Esophagus muscularis mucosa (tissue), 4 donors: ENCODE measurements at regions not wholly inside any gene's neighbourhood (a gene's known extent, or its start where the extent isn't known, plus 50 kb on each side); places are given as distances from the start of the nearest gene placed in this dataset.

Experiments used
- DNase-seq: peaks from one replicate; pipeline ENCODE4 v3.0.0-alpha.2; 2017; ENCODE audit errors: extremely low spot score
- H3K27ac ChIP-seq, 4 donors: fragments of 200-600 bp; sonication (generic); replicated peaks in 1 of 4; 1 replicate in 3 of 4; 2 replicates in 1 of 4; pipeline ENCODE4 v1.5.1; 2016 to 2019; ENCODE audit warnings: mild to moderate bottlenecking in 1 of 4
- H3K27me3 ChIP-seq, 4 donors: fragments of 200-600 bp; sonication (generic); one replicate each; pipeline versions ENCODE4 v1.5.1 to v1.6.0; 2016 to 2019
- H3K36me3 ChIP-seq, 4 donors: fragments of 200-600 bp; sonication (generic); one replicate each; pipeline ENCODE4 v1.5.1; 2016 to 2019
- H3K4me1 ChIP-seq, 4 donors: fragments of 200-600 bp; sonication (generic); one replicate each; pipeline ENCODE4 v1.5.1; 2016 to 2019
- H3K4me3 ChIP-seq, 4 donors: fragments of 200-600 bp; sonication (generic); 1 replicate in 2 of 4; 2 replicates in 2 of 4; pipeline ENCODE4 v1.5.1; 2016 to 2019; ENCODE audit warnings: mild to moderate bottlenecking in 4 of 4, moderate library complexity in 1 of 4
- H3K9me3 ChIP-seq, 4 donors: fragments of 200-600 bp; sonication (generic); 1 replicate in 3 of 4; 2 replicates in 1 of 4; pipeline ENCODE4 v1.5.1; 2016 to 2019
- EP300 ChIP-seq: sonication (generic); formaldehyde crosslinking; IDR thresholded peaks from one replicate; pipeline ENCODE4 v1.6.1; 2017; ENCODE audit warnings: antibody characterized with exemption
- POLR2A ChIP-seq: fragments of 450-650 bp; IDR thresholded peaks from one replicate; pipeline ENCODE4 v1.6.1; 2017; ENCODE audit warnings: antibody characterized with exemption, moderate library complexity, mild to moderate bottlenecking, low read depth
- POLR2AphosphoS5 ChIP-seq, 2 donors: sonication (generic); formaldehyde crosslinking; IDR thresholded peaks; one replicate each; pipeline ENCODE4 v1.6.1; 2017; ENCODE audit warnings: antibody characterized with exemption in 2 of 2
- WGBS: methylation state at CpG from one replicate; pipeline ENCODE4 v1.1.5; 2018; 5-methylcytosine and 5-hydroxymethylcytosine counted together
- intact Hi-C: fragments of 100-400 bp; cut with DNase I; formaldehyde crosslinking; loops from one replicate; pipeline ENCODE4 v1.15.1; 2023
- TF ChIP-seq, protein P1 (sequence below), 3 experiments: fragments of 200-600 bp in 2 of 3; fragments of 450-650 bp in 1 of 3; sonication (generic) in 2 of 3; IDR thresholded peaks; one replicate each; pipeline ENCODE4 v1.5.1; 2017 to 2019; ENCODE audit warnings: antibody characterized with exemption in 3 of 3, mild to moderate bottlenecking in 2 of 3, moderate library complexity in 1 of 3

- H3K36me3 ChIP-seq = no peaks in the 10 kb centered on the region
- H3K9me3 ChIP-seq = no peaks in the 10 kb centered on the region
- WGBS = 85% methylated on average over 3 of the region's 3 CpGs
- no peak overlapping the region for H3K4me3 ChIP-seq
- H3K4me1 ChIP-seq = peaks cover 5 to 23% (median 20%) of the 10 kb centered on the region in 4 donors
- no peaks in the 10 kb centered on the region for H3K27me3 ChIP-seq
- DNase-seq = no peak
- TF ChIP-seq POLR2AphosphoS5 (IDR thresholded peaks at IDR 0.05) (no peak), POLR2A (no peak), EP300 (no peak)
- TF ChIP-seq, protein P1, sequence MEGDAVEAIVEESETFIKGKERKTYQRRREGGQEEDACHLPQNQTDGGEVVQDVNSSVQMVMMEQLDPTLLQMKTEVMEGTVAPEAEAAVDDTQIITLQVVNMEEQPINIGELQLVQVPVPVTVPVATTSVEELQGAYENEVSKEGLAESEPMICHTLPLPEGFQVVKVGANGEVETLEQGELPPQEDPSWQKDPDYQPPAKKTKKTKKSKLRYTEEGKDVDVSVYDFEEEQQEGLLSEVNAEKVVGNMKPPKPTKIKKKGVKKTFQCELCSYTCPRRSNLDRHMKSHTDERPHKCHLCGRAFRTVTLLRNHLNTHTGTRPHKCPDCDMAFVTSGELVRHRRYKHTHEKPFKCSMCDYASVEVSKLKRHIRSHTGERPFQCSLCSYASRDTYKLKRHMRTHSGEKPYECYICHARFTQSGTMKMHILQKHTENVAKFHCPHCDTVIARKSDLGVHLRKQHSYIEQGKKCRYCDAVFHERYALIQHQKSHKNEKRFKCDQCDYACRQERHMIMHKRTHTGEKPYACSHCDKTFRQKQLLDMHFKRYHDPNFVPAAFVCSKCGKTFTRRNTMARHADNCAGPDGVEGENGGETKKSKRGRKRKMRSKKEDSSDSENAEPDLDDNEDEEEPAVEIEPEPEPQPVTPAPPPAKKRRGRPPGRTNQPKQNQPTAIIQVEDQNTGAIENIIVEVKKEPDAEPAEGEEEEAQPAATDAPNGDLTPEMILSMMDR (IDR thresholded peaks at IDR 0.05) = no peak
- no peak overlapping the region for H3K27ac ChIP-seq
- intact Hi-C loops = no loop called here
Measured at GRCh38 chr2:41880561-41881243, 167.1 kb upstream of the PKDCC start.

- DNase-seq = no peak
- intact Hi-C loops = no loop called here
- Histone ChIP-seq H3K36me3 (no peaks in the 10 kb centered on the region), H3K4me3 (no peak overlapping the region), H3K27me3 (no peaks in the 10 kb centered on the region), H3K4me1 (peaks cover 5 to 23% (median 20%) of the 10 kb centered on the region in 4 donors), H3K9me3 (no peaks in the 10 kb centered on the region), H3K27ac (no peak overlapping the region)
- TF ChIP-seq EP300 (no peak), POLR2A (no peak), POLR2AphosphoS5 (IDR thresholded peaks at IDR 0.05) (no peak)
- TF ChIP-seq, protein P1 (IDR thresholded peaks at IDR 0.05) = no peak
- 88% methylated on average over 3 of the region's 3 CpGs for WGBS
Measured at GRCh38 chr2:41881249-41881648, 166.6 kb upstream of the PKDCC start.

GRCh38 chr2:41884718-41885117, 163.1 kb upstream of the PKDCC start:
- H3K4me1 ChIP-seq = peaks cover 1 to 5% (median 3%) of the 10 kb centered on the region in 4 donors
- H3K9me3 ChIP-seq = no peaks in the 10 kb centered on the region
- no peaks in the 10 kb centered on the region for H3K27me3 ChIP-seq
- no peak for TF ChIP-seq POLR2A
- TF ChIP-seq, protein P1 (IDR thresholded peaks at IDR 0.05) = no peak
- no peak for TF ChIP-seq POLR2AphosphoS5 (IDR thresholded peaks at IDR 0.05)
- no peak for TF ChIP-seq EP300
- intact Hi-C loops = no loop called here
- H3K27ac ChIP-seq = no peak overlapping the region
- no peak overlapping the region for H3K4me3 ChIP-seq
- WGBS = 98% methylated on average over 5 of the region's 5 CpGs
- H3K36me3 ChIP-seq = no peaks in the 10 kb centered on the region
- DNase-seq = no peak

DNA sequence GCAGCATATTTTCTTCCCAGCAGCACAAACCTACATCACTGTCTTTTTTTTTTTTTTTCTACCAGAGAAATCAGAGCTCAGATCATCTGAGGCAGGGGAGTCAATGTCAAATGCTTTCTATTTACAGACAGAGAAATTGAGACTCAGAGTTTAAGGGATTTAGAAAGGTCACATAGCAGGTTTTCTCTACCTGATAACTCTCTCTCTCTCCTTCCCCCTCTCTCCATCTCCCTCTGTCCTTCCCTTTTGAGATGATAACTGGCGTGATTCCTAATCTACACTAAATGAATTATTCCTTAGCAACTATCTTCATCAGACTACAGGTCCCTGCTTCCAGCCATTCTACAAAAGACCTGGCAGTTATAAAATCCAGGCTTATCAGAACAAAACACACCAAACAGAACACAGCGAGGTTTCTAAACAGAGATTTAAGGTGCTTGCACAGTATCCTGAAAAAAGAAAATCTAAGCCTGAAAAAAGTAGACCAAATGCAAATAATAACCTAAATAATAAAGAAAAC, 161.6 kb upstream of the PKDCC start:
- 74% methylated on average over 2 of the region's 2 CpGs for WGBS
- no peaks in the 10 kb centered on the region for H3K9me3 ChIP-seq
- H3K27ac ChIP-seq = no peak overlapping the region
- DNase-seq = no peak
- H3K27me3 ChIP-seq = no peaks in the 10 kb centered on the region
- H3K4me1 ChIP-seq = peaks cover 0 to 2% (median 0%) of the 10 kb centered on the region in 4 donors
- intact Hi-C loops = no loop called here
- no peaks in the 10 kb centered on the region for H3K36me3 ChIP-seq
- TF ChIP-seq EP300 = no peak
- no peak for TF ChIP-seq POLR2AphosphoS5 (IDR thresholded peaks at IDR 0.05)
- TF ChIP-seq POLR2A = no peak
- TF ChIP-seq, protein P1 (IDR thresholded peaks at IDR 0.05) = no peak
- no peak overlapping the region for H3K4me3 ChIP-seq
